Activated T-helper 2 cell treated with anti-CD3 and anti-CD28 coated beads, Interferon-gamma antibody, Interleukin-2, Interleukin-4, amounts not matched to agents 10 μg/mL and 5 μg/mL and 100 μg/mL, durations not matched to agents 14 hours and 24 hours and 36 hours (primary cell): ENCODE measurements at regions not wholly inside any gene's neighbourhood (a gene's known extent, or its start where the extent isn't known, plus 50 kb on each side); places are given as distances from the start of the nearest gene placed in this dataset.

Source experiments
- DNase-seq: peaks from one replicate; pipeline ENCODE4 v3.0.0; 2021; ENCODE audit warnings: low spot score
- H3K27ac Mint-ChIP-seq: one replicate; pipeline ENCODE4 v1.8.0; 2021; ENCODE audit warnings: mixed read lengths
- H3K27me3 Mint-ChIP-seq: one replicate; pipeline ENCODE4 v1.8.0; 2021; ENCODE audit warnings: low read depth, mixed read lengths
- H3K36me3 Mint-ChIP-seq: one replicate; pipeline ENCODE4 v1.8.0; 2021; ENCODE audit warnings: low read depth, mixed read lengths
- H3K4me1 Mint-ChIP-seq: one replicate; pipeline ENCODE4 v1.8.0; 2021; ENCODE audit warnings: low read depth, mixed read lengths
- H3K4me3 Mint-ChIP-seq: one replicate; pipeline ENCODE4 v1.8.0; 2021; ENCODE audit warnings: low read depth, mild to moderate bottlenecking, moderate library complexity, mixed read lengths
- H3K9me3 Mint-ChIP-seq: one replicate; pipeline ENCODE4 v1.8.0; 2021; ENCODE audit warnings: mixed read lengths
- intact Hi-C: fragments of 100-400 bp; cut with micrococcal nuclease; formaldehyde crosslinking; loops from one replicate; pipeline ENCODE4 v1.15.1; 2023

- H3K27ac Mint-ChIP-seq: no peak overlapping the region
- peaks cover 4% of the 10 kb centered on the region for H3K9me3 Mint-ChIP-seq
- no peaks in the 10 kb centered on the region for H3K4me1 Mint-ChIP-seq
- no peak for DNase-seq
- H3K36me3 Mint-ChIP-seq: no peaks in the 10 kb centered on the region
- intact Hi-C loops: no loop called here
- no peak overlapping the region for H3K4me3 Mint-ChIP-seq
- H3K27me3 Mint-ChIP-seq: no peaks in the 10 kb centered on the region
Measured at GRCh38 chr13:103692442-103692841, 626.2 kb upstream of the SLC10A2 start.

DNA sequence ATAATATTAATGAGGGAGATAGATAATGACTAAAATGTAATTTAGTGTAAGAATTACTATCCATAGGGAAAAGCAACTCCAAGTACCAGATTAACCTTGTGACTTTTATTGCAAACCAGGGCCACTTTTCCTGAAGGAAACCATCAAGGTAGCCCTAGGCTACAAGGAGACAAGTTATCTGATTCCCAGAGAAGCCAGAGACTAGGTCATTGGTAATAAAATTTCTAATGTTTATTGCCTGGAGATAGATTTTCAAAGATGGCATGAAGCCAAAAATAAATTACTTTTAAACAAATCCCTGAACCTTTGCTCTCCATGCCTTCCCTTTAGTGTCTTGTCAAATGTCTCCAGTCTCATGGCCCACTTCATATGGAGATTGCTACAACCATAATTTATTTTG, 610.1 kb upstream of the SLC10A2 start:
- no peaks in the 10 kb centered on the region for H3K4me1 Mint-ChIP-seq

DNA sequence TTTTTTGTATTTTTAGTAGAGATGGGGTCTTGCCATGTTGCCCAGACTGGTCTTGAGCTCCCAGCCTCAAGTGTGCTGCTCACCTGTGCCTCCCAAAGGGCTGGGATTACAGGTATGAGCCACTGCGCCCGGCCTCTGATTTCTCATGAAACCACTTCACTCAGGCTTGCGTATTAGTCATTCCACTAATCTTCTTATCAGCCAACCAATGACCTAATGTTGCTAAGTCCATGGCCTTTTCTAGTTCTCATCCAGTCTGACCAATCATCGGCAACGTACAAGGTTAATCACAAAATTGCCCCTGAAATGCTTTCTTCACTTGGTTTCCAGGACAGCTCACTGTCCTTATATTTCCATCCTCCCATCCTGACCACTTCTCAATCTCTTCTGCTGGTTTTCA, 605.3 kb upstream of the SLC10A2 start:
- Mint-ChIP-seq H3K4me3 (no peak overlapping the region), H3K4me1 (no peaks in the 10 kb centered on the region), H3K36me3 (no peaks in the 10 kb centered on the region), H3K9me3 (peaks cover 20% of the 10 kb centered on the region), H3K27me3 (no peaks in the 10 kb centered on the region), H3K27ac (no peak overlapping the region)
- DNase-seq: no peak
- intact Hi-C loops: no loop called here

More for the DNA sequence above, 610.1 kb upstream of the SLC10A2 start:
- no peaks in the 10 kb centered on the region for H3K36me3 Mint-ChIP-seq
- peaks cover 20% of the 10 kb centered on the region for H3K9me3 Mint-ChIP-seq
- intact Hi-C loops: no loop called here
- no peak overlapping the region for H3K4me3 Mint-ChIP-seq
- no peaks in the 10 kb centered on the region for H3K27me3 Mint-ChIP-seq
- no peak for DNase-seq
- H3K27ac Mint-ChIP-seq: no peak overlapping the region

- Mint-ChIP-seq H3K36me3 (no peaks in the 10 kb centered on the region), H3K9me3 (peaks cover 3% of the 10 kb centered on the region), H3K27ac (no peak overlapping the region), H3K27me3 (no peaks in the 10 kb centered on the region), H3K4me1 (no peaks in the 10 kb centered on the region), H3K4me3 (no peak overlapping the region)
- DNase-seq: no peak
- intact Hi-C loops: no loop called here
Measured at GRCh38 chr13:103663996-103664395, 597.8 kb upstream of the SLC10A2 start.

DNA sequence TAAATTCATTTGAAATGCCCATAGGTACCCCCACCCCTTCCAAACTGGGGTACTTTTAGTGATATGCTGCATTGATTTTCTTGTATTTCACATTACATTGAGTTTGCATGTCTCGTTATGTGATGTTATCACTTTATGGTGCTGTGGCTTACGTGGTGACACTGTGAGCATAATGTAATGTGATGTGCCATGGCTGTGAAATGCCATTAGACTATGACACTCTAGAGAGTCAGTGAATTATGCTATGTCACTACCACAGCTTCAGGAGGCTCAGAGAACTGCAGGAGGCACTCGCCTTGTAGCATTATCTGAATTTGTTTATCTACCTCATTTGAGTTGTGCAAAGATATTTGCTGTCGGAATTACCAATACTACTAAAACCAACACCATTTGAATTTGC, 590.1 kb upstream of the SLC10A2 start:
- DNase-seq: no peak
- H3K9me3 Mint-ChIP-seq: peaks cover 4% of the 10 kb centered on the region
- intact Hi-C loops: no loop called here
- H3K27me3 Mint-ChIP-seq: no peaks in the 10 kb centered on the region
- H3K36me3 Mint-ChIP-seq: no peaks in the 10 kb centered on the region
- no peaks in the 10 kb centered on the region for H3K4me1 Mint-ChIP-seq
- no peak overlapping the region for H3K27ac Mint-ChIP-seq
- no peak overlapping the region for H3K4me3 Mint-ChIP-seq

DNA sequence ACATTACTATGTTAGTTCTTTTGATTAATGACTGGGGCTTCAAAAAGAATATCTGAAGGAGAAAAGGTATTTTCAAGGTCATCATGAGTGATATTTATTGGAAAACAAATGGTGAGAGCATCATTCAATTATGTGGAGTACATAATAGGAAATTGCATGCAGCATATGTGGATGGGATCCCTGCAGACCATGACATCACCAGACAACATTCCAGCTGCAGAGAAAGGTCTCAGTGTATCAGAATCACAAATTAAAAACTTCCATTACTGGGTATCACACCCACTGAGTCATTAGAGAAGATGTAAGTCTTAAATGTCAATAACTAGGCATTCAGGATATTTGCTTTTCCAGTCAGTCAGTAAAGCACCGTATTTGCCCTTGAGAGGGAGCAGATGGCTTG, 574.4 kb upstream of the SLC10A2 start:
- DNase-seq: no peak
- Mint-ChIP-seq H3K27me3 (no peaks in the 10 kb centered on the region), H3K9me3 (no peaks in the 10 kb centered on the region), H3K4me3 (no peak overlapping the region), H3K4me1 (no peaks in the 10 kb centered on the region), H3K36me3 (no peaks in the 10 kb centered on the region), H3K27ac (no peak overlapping the region)
- intact Hi-C loops: no loop called here

- H3K9me3 Mint-ChIP-seq: peaks cover under 1% of the 10 kb centered on the region
- intact Hi-C loops: no loop called here
Measured at GRCh38 chr13:103639326-103639725, 573.1 kb upstream of the SLC10A2 start.

GRCh38 chr13:103638706-103639105, 572.5 kb upstream of the SLC10A2 start:
- H3K4me3 Mint-ChIP-seq: no peak overlapping the region
- H3K27ac Mint-ChIP-seq: no peak overlapping the region
- no peaks in the 10 kb centered on the region for H3K4me1 Mint-ChIP-seq
- peaks cover 6% of the 10 kb centered on the region for H3K9me3 Mint-ChIP-seq
- intact Hi-C loops: no loop called here
- H3K36me3 Mint-ChIP-seq: no peaks in the 10 kb centered on the region
- H3K27me3 Mint-ChIP-seq: no peaks in the 10 kb centered on the region
- DNase-seq: no peak

More at GRCh38 chr13:103639326-103639725, 573.1 kb upstream of the SLC10A2 start:
- Mint-ChIP-seq H3K4me3 (no peak overlapping the region), H3K4me1 (no peaks in the 10 kb centered on the region), H3K36me3 (no peaks in the 10 kb centered on the region), H3K27ac (no peak overlapping the region), H3K27me3 (no peaks in the 10 kb centered on the region)
- no peak for DNase-seq

- Mint-ChIP-seq H3K36me3 (no peaks in the 10 kb centered on the region), H3K4me3 (no peak overlapping the region), H3K27ac (no peak overlapping the region), H3K4me1 (no peaks in the 10 kb centered on the region), H3K27me3 (no peaks in the 10 kb centered on the region), H3K9me3 (peaks cover 13% of the 10 kb centered on the region)
- intact Hi-C loops: no loop called here
- DNase-seq: no peak
Measured at GRCh38 chr13:103634066-103634465, 567.8 kb upstream of the SLC10A2 start.

DNA sequence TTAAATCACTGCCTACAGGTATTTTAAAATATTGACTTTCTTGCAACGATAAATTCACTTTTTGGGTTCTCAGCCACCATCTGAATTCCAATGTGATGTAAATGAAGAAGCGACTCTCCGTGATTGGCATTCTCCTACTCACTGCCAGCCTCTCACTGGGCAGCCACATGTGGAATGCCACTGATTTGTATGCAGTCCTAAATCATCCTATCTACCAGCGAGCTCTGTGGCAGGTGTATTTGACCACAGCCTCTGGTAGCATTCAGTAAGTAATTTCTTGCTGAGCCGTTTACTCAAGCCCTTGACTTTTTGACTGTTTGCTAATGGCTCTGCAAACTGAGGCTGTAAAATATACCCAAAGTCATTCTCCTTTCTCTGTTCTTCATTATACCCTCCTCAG, 559.0 kb upstream of the SLC10A2 start:
- Mint-ChIP-seq H3K4me1 (no peaks in the 10 kb centered on the region), H3K27ac (no peak overlapping the region), H3K36me3 (no peaks in the 10 kb centered on the region), H3K27me3 (no peaks in the 10 kb centered on the region), H3K4me3 (no peak overlapping the region), H3K9me3 (peaks cover 2% of the 10 kb centered on the region)
- DNase-seq: no peak
- intact Hi-C loops: no loop called here

- H3K4me1 Mint-ChIP-seq: no peaks in the 10 kb centered on the region
- DNase-seq: no peak
- H3K27me3 Mint-ChIP-seq: no peaks in the 10 kb centered on the region
- no peak overlapping the region for H3K4me3 Mint-ChIP-seq
- intact Hi-C loops: no loop called here
- H3K27ac Mint-ChIP-seq: no peak overlapping the region
- no peaks in the 10 kb centered on the region for H3K9me3 Mint-ChIP-seq
- no peaks in the 10 kb centered on the region for H3K36me3 Mint-ChIP-seq
Measured at GRCh38 chr13:103618151-103618550, 551.9 kb upstream of the SLC10A2 start.

- DNase-seq: no peak
- no peaks in the 10 kb centered on the region for H3K4me1 Mint-ChIP-seq
- no peaks in the 10 kb centered on the region for H3K36me3 Mint-ChIP-seq
- no peak overlapping the region for H3K4me3 Mint-ChIP-seq
- H3K27me3 Mint-ChIP-seq: no peaks in the 10 kb centered on the region
- H3K27ac Mint-ChIP-seq: no peak overlapping the region
- intact Hi-C loops: no loop called here
- H3K9me3 Mint-ChIP-seq: no peaks in the 10 kb centered on the region
Measured at GRCh38 chr13:103615771-103616170, 549.6 kb upstream of the SLC10A2 start.

- intact Hi-C loops: no loop called here
- DNase-seq: no peak
- Mint-ChIP-seq H3K27me3 (no peaks in the 10 kb centered on the region), H3K36me3 (no peaks in the 10 kb centered on the region), H3K4me3 (no peak overlapping the region), H3K27ac (no peak overlapping the region), H3K4me1 (no peaks in the 10 kb centered on the region), H3K9me3 (no peaks in the 10 kb centered on the region)
Measured at GRCh38 chr13:103614761-103615160, 548.5 kb upstream of the SLC10A2 start.

- no peak for DNase-seq
- Mint-ChIP-seq H3K27ac (no peak overlapping the region), H3K4me3 (no peak overlapping the region), H3K9me3 (no peaks in the 10 kb centered on the region), H3K27me3 (no peaks in the 10 kb centered on the region), H3K4me1 (no peaks in the 10 kb centered on the region), H3K36me3 (no peaks in the 10 kb centered on the region)
- intact Hi-C loops: no loop called here
Measured at GRCh38 chr13:103607995-103608394, 541.8 kb upstream of the SLC10A2 start.
